ENCODE measurements at regions not wholly inside any gene's neighbourhood (a gene's known extent, or its start where the extent isn't known, plus 50 kb on each side); places are given as distances from the start of the nearest gene placed in this dataset.

DNA sequence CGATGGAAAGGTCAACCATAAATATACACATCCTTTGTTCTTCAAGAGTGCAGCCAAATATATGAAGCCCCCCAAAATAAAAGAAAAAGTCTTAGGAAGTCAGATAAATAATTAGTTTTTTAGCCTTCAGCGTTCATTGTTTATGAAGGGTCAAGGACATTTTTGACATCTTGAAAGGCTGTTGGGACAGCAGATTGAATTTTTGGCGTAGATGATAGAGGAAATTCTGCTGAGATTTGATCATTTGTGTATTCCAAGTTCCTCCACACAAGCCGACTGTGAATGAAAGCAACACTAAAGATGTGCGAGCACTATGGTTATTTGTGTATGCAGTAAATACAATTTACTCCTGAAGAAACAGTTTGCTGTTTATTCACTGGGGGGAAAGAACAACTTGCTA, 177.8 kb upstream of the PARD3B start:
- H3K4me1 ChIP-seq = no peaks in the 10 kb centered on the region
- TF ChIP-seq CTCF (IDR thresholded peaks at IDR 0.05) = no peak
- TF ChIP-seq POLR2A (IDR thresholded peaks at IDR 0.05) = no peak
- H3K36me3 ChIP-seq = no peaks in the 10 kb centered on the region
- H3K27me3 ChIP-seq = no peaks in the 10 kb centered on the region
- H3K9me3 ChIP-seq = no peaks in the 10 kb centered on the region
- DNase-seq = no peak
- intact Hi-C loops (cut with DNase I) = no loop called here
- whole genome bisulfite sequencing, 2 donors = 62 to 73% methylated on average over 5 of the region's 5 CpGs
- H3K4me3 ChIP-seq = no peak overlapping the region
- no peak overlapping the region for H3K27ac ChIP-seq

DNA sequence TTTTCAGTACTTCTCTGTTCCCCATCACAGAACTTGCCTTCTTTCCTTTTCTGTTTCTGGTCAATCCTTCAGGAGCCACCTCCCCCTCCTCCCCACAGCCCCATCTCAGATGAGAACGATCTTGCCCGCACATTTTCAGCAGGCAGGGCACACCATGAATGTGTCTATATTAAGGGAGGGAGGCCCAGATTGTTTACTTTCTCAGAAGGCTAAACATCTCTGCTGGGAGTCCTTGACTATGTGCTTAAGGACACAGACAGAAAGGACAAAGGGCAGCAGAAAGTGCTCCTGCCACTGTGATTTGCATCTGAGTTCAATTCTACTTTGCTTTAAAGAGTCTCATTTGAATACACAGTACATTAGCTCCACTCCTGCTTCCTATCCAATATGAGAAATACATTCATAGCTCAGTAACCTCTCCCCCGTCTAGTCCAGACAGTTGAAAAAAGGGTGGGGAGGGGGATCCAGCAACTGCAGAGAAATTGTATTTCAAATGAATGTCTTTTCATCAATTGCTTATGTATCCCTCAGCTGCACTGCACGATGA, 175.0 kb upstream of the PARD3B start:
- Histone ChIP-seq H3K4me3 (no peak overlapping the region), H3K36me3 (no peaks in the 10 kb centered on the region), H3K27ac (no peak overlapping the region), H3K4me1 (no peaks in the 10 kb centered on the region), H3K9me3 (no peaks in the 10 kb centered on the region), H3K27me3 (no peaks in the 10 kb centered on the region)
- WGBS, 2 donors = 66 to 71% methylated on average over 4 of the region's 4 CpGs
- no peak for TF ChIP-seq CTCF (IDR thresholded peaks at IDR 0.05)
- TF ChIP-seq POLR2A (IDR thresholded peaks at IDR 0.05) = no peak
- intact Hi-C loops (cut with DNase I) = no loop called here
- DNase-seq = no peak

DNA sequence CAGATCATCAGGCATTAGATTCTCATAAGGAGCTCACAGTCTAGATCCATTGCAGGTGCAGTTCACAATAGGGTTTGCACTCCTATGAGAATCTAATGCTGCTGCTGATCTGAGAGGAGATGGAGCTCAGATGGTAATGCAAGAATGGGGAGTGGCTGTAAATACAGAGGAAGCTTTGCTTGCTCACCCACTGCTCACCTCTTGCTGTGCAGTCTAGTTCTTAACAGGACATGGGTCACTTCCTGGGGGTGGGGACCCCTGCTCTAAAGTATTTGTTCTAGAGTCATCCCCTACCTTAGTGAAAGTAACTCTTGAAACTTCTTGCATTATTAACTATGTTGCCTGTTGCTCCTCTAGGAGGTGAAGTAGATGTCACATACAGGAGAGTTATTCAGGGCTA, 171.3 kb upstream of the PARD3B start:
- Histone ChIP-seq H3K27ac (no peak overlapping the region), H3K36me3 (no peaks in the 10 kb centered on the region), H3K4me3 (no peak overlapping the region), H3K27me3 (no peaks in the 10 kb centered on the region), H3K4me1 (no peaks in the 10 kb centered on the region), H3K9me3 (no peaks in the 10 kb centered on the region)
- DNase-seq = no peak
- intact Hi-C loops (cut with DNase I) = no loop called here
- TF ChIP-seq CTCF (IDR thresholded peaks at IDR 0.05) = no peak
- TF ChIP-seq POLR2A (IDR thresholded peaks at IDR 0.05) = no peak

GRCh38 chr2:204380141-204380881, 165.0 kb upstream of the PARD3B start:
- Histone ChIP-seq H3K9me3 (no peaks in the 10 kb centered on the region), H3K4me3 (no peak overlapping the region), H3K27me3 (no peaks in the 10 kb centered on the region), H3K36me3 (no peaks in the 10 kb centered on the region), H3K4me1 (no peaks in the 10 kb centered on the region), H3K27ac (no peak overlapping the region)
- WGBS, 2 donors = 61 to 63% methylated on average over 5 of the region's 5 CpGs
- no peak for DNase-seq
- no peak for TF ChIP-seq POLR2A (IDR thresholded peaks at IDR 0.05)
- no peak for TF ChIP-seq CTCF (IDR thresholded peaks at IDR 0.05)
- intact Hi-C loops (cut with DNase I) = no loop called here

DNA sequence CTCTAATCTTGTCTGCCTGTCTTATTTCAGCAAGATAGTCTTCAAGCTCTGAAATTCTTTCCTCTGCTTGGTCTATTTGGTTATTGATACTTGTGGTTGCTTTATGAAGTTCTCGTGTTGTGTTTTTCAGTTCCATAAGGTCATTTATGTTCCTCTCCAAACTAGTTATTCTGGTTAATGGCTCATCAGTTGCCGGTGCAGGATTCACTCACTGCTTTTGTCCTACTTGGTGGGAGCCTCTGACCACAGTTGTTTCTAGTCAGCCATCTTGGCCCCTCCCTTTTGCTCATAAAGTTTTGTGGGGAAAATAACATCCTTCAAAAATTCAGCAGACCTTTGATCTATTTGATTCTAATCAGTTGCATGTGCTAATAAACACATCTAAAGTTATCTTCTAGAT, 158.6 kb upstream of the PARD3B start:
- intact Hi-C loops (cut with DNase I) = no loop called here
- Histone ChIP-seq H3K4me3 (no peak overlapping the region), H3K9me3 (no peaks in the 10 kb centered on the region), H3K27me3 (no peaks in the 10 kb centered on the region), H3K36me3 (no peaks in the 10 kb centered on the region), H3K4me1 (no peaks in the 10 kb centered on the region), H3K27ac (no peak overlapping the region)
- no peak for DNase-seq
- TF ChIP-seq POLR2A (IDR thresholded peaks at IDR 0.05) = no peak
- TF ChIP-seq CTCF (IDR thresholded peaks at IDR 0.05) = no peak
- whole genome bisulfite sequencing, 2 donors = 81% methylated on average over 2 of the region's 2 CpGs
